Head of caudate nucleus (tissue), 42 donors: ENCODE measurements at regions not wholly inside any gene's neighbourhood (a gene's known extent, or its start where the extent isn't known, plus 50 kb on each side); places are given as distances from the start of the nearest gene placed in this dataset.
A peak's percentile ranks its signal among the peaks of the same experiment; 100 is the strongest.

Experiments
- DNase-seq, 42 donors: peaks; one replicate each; pipeline versions ENCODE4 v3.0.0 to v3.0.0-alpha.2; 2020 to 2021; ENCODE audit warnings: mixed read lengths in 7 of 42
- intact Hi-C: fragments of 100-400 bp; cut with DNase I; formaldehyde crosslinking; loops from one replicate; pipeline ENCODE4 v1.15.0; 2022

GRCh38 chr2:153218851-153219250, 259.7 kb downstream of the RPRM start:
- intact Hi-C loops, result no loop called here

GRCh38 chr2:153214337-153214736, 264.2 kb downstream of the RPRM start:
- intact Hi-C loops, result no loop called here
- no peak for DNase-seq

More at GRCh38 chr2:153218851-153219250, 259.7 kb downstream of the RPRM start:
- DNase-seq, result no peak

GRCh38 chr2:153213022-153213421, 265.5 kb downstream of the RPRM start:
- DNase-seq, result no peak
- intact Hi-C loops, result no loop called here

GRCh38 chr2:153197402-153198386, 280.9 kb downstream of the RPRM start:
- intact Hi-C loops, result no loop called here
- DNase-seq, result no peak

- intact Hi-C loops, result no loop called here
- DNase-seq, result no peak
Observed at GRCh38 chr2:153196378-153197058, 282.0 kb downstream of the RPRM start.

- intact Hi-C loops, result no loop called here
- no peak for DNase-seq
Observed at GRCh38 chr2:153195342-153195741, 283.2 kb downstream of the RPRM start.

- intact Hi-C loops, result no loop called here
- no peak for DNase-seq
Observed at GRCh38 chr2:153189091-153189888, 289.3 kb downstream of the RPRM start.

GRCh38 chr2:153179808-153180207, 298.8 kb downstream of the RPRM start:
- intact Hi-C loops, result no loop called here
- DNase-seq, result no peak

- no peak for DNase-seq
- intact Hi-C loops, result no loop called here
Observed at GRCh38 chr2:153169609-153170008, 309.0 kb downstream of the RPRM start.

- DNase-seq, result no peak
- intact Hi-C loops, result no loop called here
Observed at GRCh38 chr2:153165021-153165420, 313.5 kb downstream of the RPRM start.

GRCh38 chr2:153163055-153163454, 315.5 kb downstream of the RPRM start:
- intact Hi-C loops, result no loop called here
- peak in 19 of 42 donors; percentile 4 to 61 (median 26) for DNase-seq

- DNase-seq, result no peak
- intact Hi-C loops, result no loop called here
Observed at GRCh38 chr2:153156743-153157142, 321.8 kb downstream of the RPRM start.

- intact Hi-C loops, result no loop called here
Observed at GRCh38 chr2:153152036-153152435, 326.5 kb downstream of the RPRM start.

GRCh38 chr2:153145470-153145978, 333.0 kb downstream of the RPRM start:
- DNase-seq, result no peak
- intact Hi-C loops, result no loop called here

More at GRCh38 chr2:153152036-153152435, 326.5 kb downstream of the RPRM start:
- DNase-seq, result no peak

- intact Hi-C loops, result no loop called here
- DNase-seq, result no peak
Observed at GRCh38 chr2:153143540-153143939, 335.0 kb downstream of the RPRM start.

GRCh38 chr2:153140498-153140897, 338.1 kb downstream of the RPRM start:
- intact Hi-C loops, result no loop called here
- DNase-seq, result no peak

- DNase-seq, result no peak
- intact Hi-C loops, result no loop called here
Observed at GRCh38 chr2:153138651-153139375, 339.7 kb downstream of the RPRM start.

GRCh38 chr2:153136216-153136615, 342.3 kb downstream of the RPRM start:
- intact Hi-C loops, result no loop called here
- no peak for DNase-seq

- intact Hi-C loops, result no loop called here
Observed at GRCh38 chr2:153134725-153135124, 343.8 kb downstream of the RPRM start.

More at GRCh38 chr2:153134725-153135124, 343.8 kb downstream of the RPRM start:
- no peak for DNase-seq
